Uterus (tissue), 3 donors: ENCODE measurements at regions not wholly inside any gene's neighbourhood (a gene's known extent, or its start where the extent isn't known, plus 50 kb on each side); places are given as distances from the start of the nearest gene placed in this dataset.
"Not testable (repeated sequence)": the region's sequence is repeated elsewhere in the genome, so short reads cannot be mapped to it uniquely, and the experiment has no call there.

Experiments used
- DNase-seq, 2 donors: peaks; one replicate each; pipeline ENCODE4 v3.0.0-alpha.2; 2019 to 2020
- H3K27ac ChIP-seq, 2 donors: fragments of 200-600 bp; sonication (generic); 1 replicate in 1 of 2; 2 replicates in 1 of 2; pipeline ENCODE4 v1.5.1; 2016 to 2018
- H3K27me3 ChIP-seq, 2 donors: fragments of 200-600 bp; sonication (generic); one replicate each; pipeline ENCODE4 v1.5.1; 2018 to 2019; ENCODE audit warnings: control low read depth in 1 of 2
- H3K36me3 ChIP-seq, 2 donors: fragments of 200-600 bp; sonication (generic); one replicate each; pipeline ENCODE4 v1.5.1; 2019; ENCODE audit warnings: control low read depth in 1 of 2
- H3K4me1 ChIP-seq, 2 donors: fragments of 200-600 bp; sonication (generic); one replicate each; pipeline ENCODE4 v1.5.1; 2018 to 2019; ENCODE audit warnings: control low read depth in 1 of 2
- H3K4me3 ChIP-seq, 2 donors: fragments of 200-600 bp; sonication (generic); 1 replicate in 1 of 2; 2 replicates in 1 of 2; pipeline ENCODE4 v1.5.1; 2018 to 2019; ENCODE audit warnings: mild to moderate bottlenecking in 1 of 2
- H3K9me3 ChIP-seq, 2 donors: fragments of 200-600 bp; sonication (generic); one replicate each; pipeline ENCODE4 v1.5.1; 2019; ENCODE audit warnings: control low read depth in 1 of 2
- POLR2A ChIP-seq, 2 donors: fragments of 450-650 bp; IDR thresholded peaks; one replicate each; pipeline ENCODE4 v1.6.1; 2016; ENCODE audit warnings: antibody characterized with exemption in 2 of 2, mild to moderate bottlenecking in 1 of 2, moderate library complexity in 1 of 2
- intact Hi-C: fragments of 100-400 bp; cut with DNase I; formaldehyde crosslinking; loops from one replicate; pipeline ENCODE4 v1.15.1; 2023; ENCODE audit warnings: low total_unique reads
- TF ChIP-seq, protein P1 (sequence below), 4 experiments: fragments of 200-600 bp in 2 of 4; fragments of 450-650 bp in 2 of 4; sonication (generic) in 2 of 4; IDR thresholded peaks; one replicate each; pipeline ENCODE4 v1.5.1; 2016 to 2019; ENCODE audit warnings: antibody characterized with exemption in 4 of 4, mild to moderate bottlenecking in 2 of 4, moderate library complexity in 1 of 4
- donor health status: DM: yes; HTN: yes; CAD: no.

DNA sequence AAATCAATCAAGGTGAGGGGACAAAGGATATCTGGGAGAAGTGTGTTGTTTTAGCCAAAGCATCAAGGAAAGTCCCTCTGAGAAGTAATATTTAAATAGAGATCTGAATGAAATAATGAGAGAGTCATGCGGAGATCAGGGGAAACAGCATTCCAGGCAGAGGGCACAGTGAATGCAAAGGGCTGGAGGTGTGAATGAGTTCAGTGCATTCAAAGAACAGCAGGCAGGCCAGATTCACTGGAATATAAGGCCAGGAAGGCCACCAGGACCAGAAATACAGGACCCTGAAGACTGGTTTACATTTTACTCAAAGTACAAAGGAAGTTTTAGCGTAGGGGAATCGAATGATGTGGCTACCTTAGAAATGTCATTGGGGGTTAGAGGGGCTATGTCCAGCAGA lies 436.2 kb upstream of the TMEM132C start:
- intact Hi-C loops, result no loop called here
- Histone ChIP-seq H3K4me1 (no peaks in the 10 kb centered on the region), H3K36me3 (no peaks in the 10 kb centered on the region), H3K9me3 (no peaks in the 10 kb centered on the region), H3K4me3 (no peak overlapping the region), H3K27ac (no peak overlapping the region), H3K27me3 (no peaks in the 10 kb centered on the region)
- DNase-seq, result no peak
- no peak for TF ChIP-seq POLR2A (IDR thresholded peaks at IDR 0.05)
- TF ChIP-seq, protein P1, sequence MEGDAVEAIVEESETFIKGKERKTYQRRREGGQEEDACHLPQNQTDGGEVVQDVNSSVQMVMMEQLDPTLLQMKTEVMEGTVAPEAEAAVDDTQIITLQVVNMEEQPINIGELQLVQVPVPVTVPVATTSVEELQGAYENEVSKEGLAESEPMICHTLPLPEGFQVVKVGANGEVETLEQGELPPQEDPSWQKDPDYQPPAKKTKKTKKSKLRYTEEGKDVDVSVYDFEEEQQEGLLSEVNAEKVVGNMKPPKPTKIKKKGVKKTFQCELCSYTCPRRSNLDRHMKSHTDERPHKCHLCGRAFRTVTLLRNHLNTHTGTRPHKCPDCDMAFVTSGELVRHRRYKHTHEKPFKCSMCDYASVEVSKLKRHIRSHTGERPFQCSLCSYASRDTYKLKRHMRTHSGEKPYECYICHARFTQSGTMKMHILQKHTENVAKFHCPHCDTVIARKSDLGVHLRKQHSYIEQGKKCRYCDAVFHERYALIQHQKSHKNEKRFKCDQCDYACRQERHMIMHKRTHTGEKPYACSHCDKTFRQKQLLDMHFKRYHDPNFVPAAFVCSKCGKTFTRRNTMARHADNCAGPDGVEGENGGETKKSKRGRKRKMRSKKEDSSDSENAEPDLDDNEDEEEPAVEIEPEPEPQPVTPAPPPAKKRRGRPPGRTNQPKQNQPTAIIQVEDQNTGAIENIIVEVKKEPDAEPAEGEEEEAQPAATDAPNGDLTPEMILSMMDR (IDR thresholded peaks at IDR 0.05), result no peak

DNA sequence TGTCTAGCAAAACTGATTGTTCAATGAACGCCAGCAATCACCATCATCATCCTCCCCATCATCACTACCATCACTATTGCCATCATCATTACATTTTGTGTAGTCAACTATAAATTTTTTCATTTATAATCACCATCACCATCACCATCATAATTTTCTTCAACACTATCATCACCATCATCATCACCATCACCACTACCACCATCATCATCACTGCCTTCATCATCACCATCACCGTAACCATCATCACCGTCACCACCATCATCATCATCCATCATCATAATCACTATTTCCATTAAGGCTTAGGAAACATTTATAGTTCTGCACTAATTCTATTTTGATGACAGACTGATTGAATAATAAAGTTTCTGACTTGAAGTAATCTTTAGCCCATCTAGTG lies 434.8 kb upstream of the TMEM132C start:
- Histone ChIP-seq H3K27me3 (no peaks in the 10 kb centered on the region), H3K4me1 (no peaks in the 10 kb centered on the region), H3K27ac (no peak overlapping the region), H3K36me3 (no peaks in the 10 kb centered on the region), H3K9me3 (no peaks in the 10 kb centered on the region), H3K4me3 (no peak overlapping the region)
- TF ChIP-seq, protein P1 (IDR thresholded peaks at IDR 0.05), result no peak
- TF ChIP-seq POLR2A (IDR thresholded peaks at IDR 0.05), result no peak
- no peak for DNase-seq
- intact Hi-C loops, result no loop called here

DNA sequence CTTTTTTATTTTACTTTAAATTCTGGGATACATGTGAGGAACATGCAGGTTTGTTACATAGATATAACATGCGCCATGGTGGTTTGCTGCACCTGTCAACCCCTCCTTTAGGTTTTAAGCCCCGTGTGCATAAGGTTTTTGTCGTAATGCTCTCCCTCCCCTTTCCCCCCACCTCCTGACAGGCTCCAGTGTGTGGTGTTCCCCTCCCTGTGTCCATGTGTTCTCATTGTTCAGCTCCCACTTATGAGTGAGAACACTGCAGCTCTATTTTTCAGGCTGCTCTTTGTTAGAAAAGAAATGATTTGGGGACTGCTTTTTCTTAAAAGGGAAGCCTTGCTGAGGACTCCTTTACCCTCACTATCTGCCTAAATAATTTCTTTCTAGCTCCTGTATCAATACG lies 430.2 kb upstream of the TMEM132C start:
- H3K4me3 ChIP-seq, DNase-seq, H3K27me3 ChIP-seq, H3K4me1 ChIP-seq, H3K9me3 ChIP-seq, H3K27ac ChIP-seq, H3K36me3 ChIP-seq, intact Hi-C loops: not testable (repeated sequence)

DNA sequence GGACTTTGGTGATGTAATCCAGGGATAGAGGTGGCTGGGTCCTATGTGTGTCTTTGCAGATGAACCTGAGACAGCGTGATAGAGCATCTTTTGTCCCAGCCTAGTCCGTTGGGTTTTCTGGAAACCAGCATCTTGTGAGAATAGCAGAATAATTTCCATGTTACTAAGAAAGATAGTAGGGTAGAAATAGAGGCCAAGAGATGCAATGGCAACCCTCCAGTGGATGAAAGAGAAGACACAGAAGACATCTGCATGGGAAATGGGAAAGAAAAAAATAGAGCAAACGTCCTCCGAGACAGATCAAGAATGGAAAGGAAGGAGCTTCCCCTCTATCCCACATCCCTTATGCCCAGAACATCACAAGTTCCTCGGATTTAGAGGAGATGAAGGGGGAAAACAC lies 409.3 kb upstream of the TMEM132C start:
- Histone ChIP-seq H3K4me1 (no peaks in the 10 kb centered on the region), H3K27ac (no peak overlapping the region), H3K36me3 (no peaks in the 10 kb centered on the region), H3K4me3 (no peak overlapping the region), H3K9me3 (no peaks in the 10 kb centered on the region), H3K27me3 (no peaks in the 10 kb centered on the region)
- intact Hi-C loops, result no loop called here
- DNase-seq, result no peak
- no peak for TF ChIP-seq POLR2A (IDR thresholded peaks at IDR 0.05)

DNA sequence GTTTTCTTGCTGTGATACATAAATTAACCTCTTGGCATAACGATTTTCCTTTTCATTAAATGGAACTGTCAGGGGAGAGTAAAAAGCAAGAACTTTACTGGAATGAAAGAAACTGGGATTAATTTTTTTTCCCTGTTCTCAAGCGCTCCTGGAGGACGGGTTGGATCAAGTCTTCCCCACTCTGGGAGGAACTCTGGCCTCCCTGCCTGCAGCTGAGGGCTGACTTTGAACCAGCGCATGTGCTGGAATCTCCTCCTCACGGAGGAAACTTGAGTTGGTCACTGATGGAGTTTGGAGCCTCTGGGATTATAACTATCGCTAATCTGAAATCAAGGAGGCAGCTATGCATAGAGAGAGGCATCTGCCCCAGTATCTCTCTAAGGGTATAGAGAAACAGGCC lies 406.4 kb upstream of the TMEM132C start:
- no peaks in the 10 kb centered on the region for H3K4me1 ChIP-seq
- no peak overlapping the region for H3K27ac ChIP-seq
- no peak for DNase-seq
- TF ChIP-seq, protein P1 (IDR thresholded peaks at IDR 0.05), result no peak
- TF ChIP-seq POLR2A (IDR thresholded peaks at IDR 0.05), result no peak
- H3K9me3 ChIP-seq, result no peaks in the 10 kb centered on the region
- no peaks in the 10 kb centered on the region for H3K27me3 ChIP-seq
- H3K36me3 ChIP-seq, result no peaks in the 10 kb centered on the region
- H3K4me3 ChIP-seq, result no peak overlapping the region
- intact Hi-C loops, result no loop called here

DNA sequence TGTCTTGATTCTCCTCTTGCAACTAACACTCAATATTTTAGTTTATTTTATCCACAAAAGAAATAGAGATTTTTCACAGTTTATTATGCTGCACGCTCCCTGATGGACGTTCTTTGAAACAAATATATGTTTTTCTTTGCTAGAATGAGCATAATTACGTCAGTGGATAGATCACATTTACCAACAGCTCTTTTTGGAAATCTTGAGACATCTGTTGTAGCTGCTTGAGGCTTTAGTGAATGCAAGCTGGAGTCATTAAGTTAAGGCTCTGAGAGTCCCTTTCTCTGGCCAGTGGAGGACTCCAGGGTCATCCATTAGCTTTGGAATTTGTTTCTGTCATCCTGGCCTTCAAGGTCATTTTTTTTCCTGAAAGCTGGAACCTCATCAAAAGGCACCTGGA lies 405.6 kb upstream of the TMEM132C start:
- H3K36me3 ChIP-seq, result no peaks in the 10 kb centered on the region
- no peaks in the 10 kb centered on the region for H3K9me3 ChIP-seq
- no peak for DNase-seq
- H3K27ac ChIP-seq, result no peak overlapping the region
- TF ChIP-seq, protein P1 (IDR thresholded peaks at IDR 0.05), result no peak
- no peak for TF ChIP-seq POLR2A (IDR thresholded peaks at IDR 0.05)
- no peak overlapping the region for H3K4me3 ChIP-seq
- no peaks in the 10 kb centered on the region for H3K27me3 ChIP-seq
- intact Hi-C loops, result no loop called here
- H3K4me1 ChIP-seq, result no peaks in the 10 kb centered on the region
